Fibroblast of the conjunctiva (primary cell): ENCODE measurements at regions not wholly inside any gene's neighbourhood (a gene's known extent, or its start where the extent isn't known, plus 50 kb on each side); places are given as distances from the start of the nearest gene placed in this dataset.

ENCODE experiments used
- DNase-seq: peaks from one replicate; pipeline ENCODE4 v3.0.0-alpha.2; 2010; ENCODE audit warnings: low read depth

- no peak for DNase-seq
Measured at GRCh38 chrX:22395372-22395771, 122.7 kb downstream of the CBLL2 start.

GRCh38 chrX:22396408-22396807 lies 123.7 kb downstream of the CBLL2 start:
- DNase-seq: no peak

- DNase-seq: no peak
Measured at GRCh38 chrX:22397566-22397965, 124.9 kb downstream of the CBLL2 start.

- no peak for DNase-seq
Measured at GRCh38 chrX:22399437-22400192, 126.9 kb downstream of the CBLL2 start.

- no peak for DNase-seq
Measured at GRCh38 chrX:22404297-22404696, 131.6 kb downstream of the CBLL2 start.

GRCh38 chrX:22406201-22406737 lies 133.6 kb downstream of the CBLL2 start:
- DNase-seq: no peak

GRCh38 chrX:22409418-22409817 lies 136.7 kb downstream of the CBLL2 start:
- DNase-seq: no peak

GRCh38 chrX:22424122-22424915 lies 151.6 kb downstream of the CBLL2 start:
- no peak for DNase-seq

GRCh38 chrX:22424919-22425318 lies 152.2 kb downstream of the CBLL2 start:
- DNase-seq: no peak

GRCh38 chrX:22429704-22430103 lies 157.0 kb downstream of the CBLL2 start:
- no peak for DNase-seq

GRCh38 chrX:22430701-22431100 lies 158.0 kb downstream of the CBLL2 start:
- DNase-seq: no peak

- DNase-seq: no peak
Measured at GRCh38 chrX:22433292-22434070, 160.8 kb downstream of the CBLL2 start.

- no peak for DNase-seq
Measured at GRCh38 chrX:22445880-22446279, 173.2 kb downstream of the CBLL2 start.

GRCh38 chrX:22462959-22463358 lies 190.2 kb downstream of the CBLL2 start:
- DNase-seq: no peak

- no peak for DNase-seq
Measured at GRCh38 chrX:22467571-22467970, 194.9 kb downstream of the CBLL2 start.

GRCh38 chrX:22481436-22481835 lies 208.7 kb downstream of the CBLL2 start:
- DNase-seq: no peak

GRCh38 chrX:22486296-22486695 lies 213.6 kb downstream of the CBLL2 start:
- no peak for DNase-seq

- DNase-seq: no peak
Measured at GRCh38 chrX:22516893-22517292, 244.2 kb downstream of the CBLL2 start.

GRCh38 chrX:22520128-22520828 lies 247.6 kb downstream of the CBLL2 start:
- DNase-seq: no peak

GRCh38 chrX:22526339-22526738 lies 253.6 kb downstream of the CBLL2 start:
- DNase-seq: peak; percentile 58

GRCh38 chrX:22527302-22527701 lies 254.6 kb downstream of the CBLL2 start:
- no peak for DNase-seq

GRCh38 chrX:22533898-22534297 lies 261.2 kb downstream of the CBLL2 start:
- no peak for DNase-seq
